ENCODE measurements at regions not wholly inside any gene's neighbourhood (a gene's known extent, or its start where the extent isn't known, plus 50 kb on each side); places are given as distances from the start of the nearest gene placed in this dataset.

DNA sequence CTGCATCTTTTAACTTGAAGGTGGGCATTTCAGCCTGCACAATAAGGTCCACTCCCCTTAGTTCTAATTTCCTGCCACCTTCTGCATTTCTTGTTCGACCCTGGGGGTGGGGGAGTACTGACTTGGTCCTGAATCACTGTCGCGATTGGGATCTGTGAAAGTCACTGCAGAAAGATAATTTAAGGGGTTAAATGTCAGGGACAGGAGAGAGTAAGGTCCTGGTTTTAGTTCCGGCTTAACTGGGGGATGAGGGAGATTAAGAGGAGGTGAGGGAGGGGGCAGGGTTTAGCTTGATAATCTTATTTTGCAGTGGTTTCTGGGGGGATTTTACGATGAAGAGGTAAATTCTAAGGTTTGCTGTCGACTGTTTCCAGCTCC, 128.1 kb downstream of the MRPS6 start:
- no peak for FAIRE-seq
- no peak overlapping the region; the same call in 1 of the 2 replicates for H3K27ac ChIP-seq (ENCODE audit: low read depth, low read length)

More for the DNA sequence above, 128.1 kb downstream of the MRPS6 start:
- H2BK120ac ChIP-seq (replicated peaks; ENCODE audit: low read depth, low read length) = peak overlapping the region; percentile 60
- CTCF ChIA-PET (ENCODE audit: partially characterized antibody) = interaction anchor here (0.7 to 6.4 kb wide), 12 partner anchors 10 to 146 kb away, joined by 3 to 56 read pairs (median 3); no protein-coding TSS in a partner anchor
- no peak overlapping the region for H3K14ac ChIP-seq (ENCODE audit: insufficient read length)
- peak in 1 of 2 experiments; percentile 45 for DNase-seq (ENCODE audit: low read depth in 1 of 2, low spot score in 2 of 2)
- H2BK15ac ChIP-seq (ENCODE audit: low read length) = peak overlapping the region; percentile 83
- H3K9me3 ChIP-seq (ENCODE audit: insufficient read depth in 2 of 2, low read depth in 1 of 2, low read length in 1 of 2) = no peaks in the 10 kb centered on the region
- H3K9ac ChIP-seq (replicated peaks in 1 of 4; ENCODE audit: extremely low read depth in 1 of 4, low read depth in 3 of 4, low read length in 3 of 4) = peak overlapping the region in 2 of 4 experiments; percentile 25 to 60; a peak in 4 of 7 replicates
- peak overlapping the region; percentile 45 for H4K5ac ChIP-seq (ENCODE audit: insufficient read length, low read depth, low read length)
- peaks cover 7% of the 10 kb centered on the region for H3K23me2 ChIP-seq (ENCODE audit: low read depth, low read length)
- POLR2A ChIA-PET (ENCODE audit: partially characterized antibody) = interaction anchor here (0.6 to 1.4 kb wide), 14 partner anchors 8 to 377 kb away, joined by 3 to 8 read pairs (median 3); no protein-coding TSS in a partner anchor
- H4K20me1 ChIP-seq (replicated peaks in 1 of 2; ENCODE audit: control insufficient read depth in 1 of 2, insufficient read depth in 2 of 2, low read length in 2 of 2) = no peaks in the 10 kb centered on the region
- peak overlapping the region; percentile 80 for H2BK20ac ChIP-seq (ENCODE audit: low read length)
- peak overlapping the region; percentile 90; the same call in 1 of the 2 replicates for H2BK5ac ChIP-seq (ENCODE audit: low read depth, low read length)
- peak overlapping the region; percentile 34 to 59 (median 56) for H3K4me3 ChIP-seq (ENCODE audit: extremely low read depth in 1 of 4, insufficient read depth in 2 of 4, low read depth in 3 of 4, low read length in 4 of 4)
- no peak overlapping the region for H3K23ac ChIP-seq (ENCODE audit: insufficient read length)
- no peaks in the 10 kb centered on the region for H3K36me3 ChIP-seq (ENCODE audit: control insufficient read depth in 2 of 4, insufficient read depth in 4 of 4, low read length in 3 of 4)
- H2AK5ac ChIP-seq (ENCODE audit: low read depth, low read length) = 0 out of 2 replicates have a peak overlapping the region, but pooled peaks have one; percentile 76
- TF ChIP-seq POLR2AphosphoS5 (IDR thresholded peaks at IDR 0.05; ENCODE audit: low read depth, low read length) = no peak
- no peak for TF ChIP-seq GTF2F1 (IDR thresholded peaks at IDR 0.05; ENCODE audit: borderline replicate concordance, low read depth, low read length)
- TF ChIP-seq TCF12 (IDR thresholded peaks at IDR 0.05; ENCODE audit: low read depth, low read length) = no peak
- no peak for TF ChIP-seq NRF1 (IDR thresholded peaks at IDR 0.05; ENCODE audit: low read depth, low read length)
- 0 out of 2 replicates have a peak, but pooled peaks have one; percentile 20 for TF ChIP-seq BACH1 (IDR thresholded peaks at IDR 0.05; ENCODE audit: low read length)
- no peak for TF ChIP-seq CTBP2 (IDR thresholded peaks at IDR 0.05; ENCODE audit: borderline replicate concordance, insufficient read depth, insufficient read length, low read length)
- TF ChIP-seq POU5F1 (IDR thresholded peaks at IDR 0.05; ENCODE audit: low read depth, low read length) = no peak
- TF ChIP-seq SP4 (IDR thresholded peaks at IDR 0.05; ENCODE audit: low read length) = peak; percentile 5; the same call in 1 of the 2 replicates
- no peak for TF ChIP-seq EZH2 (IDR thresholded peaks at IDR 0.05; ENCODE audit: low read depth, low read length, severe bottlenecking)
- TF ChIP-seq SIN3A (conservative IDR thresholded peaks at IDR 0.05 in 1 of 2, IDR thresholded peaks at IDR 0.05 in 1 of 2; ENCODE audit: low read depth in 1 of 2, low read length in 2 of 2) = no peak
- TF ChIP-seq SUZ12 (IDR thresholded peaks at IDR 0.05; ENCODE audit: low read length) = no peak
- peak overlapping the region; percentile 68 to 95 for H3K4me2 ChIP-seq (ENCODE audit: insufficient read depth in 1 of 2, low read depth in 2 of 2, low read length in 2 of 2)
- WGBS, 2 experiments (ENCODE audit: extremely low coverage in 1 of 2, insufficient coverage in 1 of 2, insufficient read length in 1 of 2, insufficient replicate concordance in 2 of 2, low coverage in 1 of 2, low lambda C conversion rate in 2 of 2, missing lambda C conversion rate in 1 of 2) = 9% methylated on average over 6 of the region's 6 CpGs; no CpG with 5 or more reads in 1 of the 2 experiments
- peak overlapping the region; percentile 34 for H3K56ac ChIP-seq (replicated peaks; ENCODE audit: insufficient read length, low read depth, low read length)
- H3K4ac ChIP-seq (replicated peaks; ENCODE audit: insufficient read length, low read depth, low read length) = peak overlapping the region; percentile 69
- H3K18ac ChIP-seq (ENCODE audit: extremely low read depth, low read length) = peak overlapping the region; percentile 78
- H4K91ac ChIP-seq (replicated peaks; ENCODE audit: insufficient read length, low read length) = peak overlapping the region; percentile 22
- H2BK12ac ChIP-seq (ENCODE audit: low read depth, low read length) = peak overlapping the region; percentile 75
- no peaks in the 10 kb centered on the region for H3K79me1 ChIP-seq (ENCODE audit: low read depth, low read length)
- peaks cover 7 to 24% (median 14%) of the 10 kb centered on the region in 4 experiments for H3K4me1 ChIP-seq (replicated peaks in 1 of 4; ENCODE audit: control insufficient read depth in 3 of 4, insufficient read depth in 4 of 4, low read length in 3 of 4)
- H4K8ac ChIP-seq (ENCODE audit: extremely low read depth, insufficient read depth, low read length) = peak overlapping the region; percentile 42
- no peaks in the 10 kb centered on the region for H3K27me3 ChIP-seq (replicated peaks in 1 of 4; ENCODE audit: control insufficient read depth in 3 of 4, extremely low read depth in 1 of 4, insufficient read depth in 3 of 4, low read length in 3 of 4)
- H3K79me2 ChIP-seq (ENCODE audit: control insufficient read depth in 1 of 2, insufficient read depth in 2 of 2, low read length in 2 of 2) = no peaks in the 10 kb centered on the region
- no peak overlapping the region for H2AFZ ChIP-seq (ENCODE audit: low read length)

Measured in H1 (cell line).